SIG-M5 treated with dmso at 0.1 percent for 504 hours (cell line): ENCODE measurements at regions not wholly inside any gene's neighbourhood (a gene's known extent, or its start where the extent isn't known, plus 50 kb on each side); places are given as distances from the start of the nearest gene placed in this dataset.

Experiments used
- DNase-seq: peaks from one replicate; lab custom pipeline; 2025; ENCODE audit not compliant: unreplicated experiment; lab: John Stamatoyannopoulos, UW

GRCh38 chrX:40325161-40325560 is 227.4 kb upstream of the BCOR start:
- DNase-seq = no peak

- no peak for DNase-seq
Observed at GRCh38 chrX:40323977-40324376, 226.2 kb upstream of the BCOR start.

GRCh38 chrX:40320819-40321218 is 223.1 kb upstream of the BCOR start:
- no peak for DNase-seq

- DNase-seq = no peak
Observed at GRCh38 chrX:40318801-40319200, 221.0 kb upstream of the BCOR start.

GRCh38 chrX:40318076-40318475 is 220.3 kb upstream of the BCOR start:
- no peak for DNase-seq

GRCh38 chrX:40316502-40316901 is 218.7 kb upstream of the BCOR start:
- DNase-seq = no peak

- no peak for DNase-seq
Observed at GRCh38 chrX:40314070-40314469, 216.3 kb upstream of the BCOR start.

GRCh38 chrX:40313269-40313668 is 215.5 kb upstream of the BCOR start:
- DNase-seq = no peak

GRCh38 chrX:40310447-40310846 is 212.7 kb upstream of the BCOR start:
- no peak for DNase-seq

GRCh38 chrX:40310016-40310415 is 212.3 kb upstream of the BCOR start:
- DNase-seq = no peak

GRCh38 chrX:40307871-40308270 is 210.1 kb upstream of the BCOR start:
- DNase-seq = no peak

GRCh38 chrX:40304115-40304514 is 206.4 kb upstream of the BCOR start:
- DNase-seq = no peak

- peak; percentile 36 for DNase-seq
Observed at GRCh38 chrX:40303256-40304077, 205.7 kb upstream of the BCOR start.

- no peak for DNase-seq
Observed at GRCh38 chrX:40300286-40300890, 202.6 kb upstream of the BCOR start.

GRCh38 chrX:40299641-40300046 is 201.9 kb upstream of the BCOR start:
- no peak for DNase-seq

GRCh38 chrX:40298572-40299479 is 201.1 kb upstream of the BCOR start:
- DNase-seq = no peak

GRCh38 chrX:40298069-40298468 is 200.3 kb upstream of the BCOR start:
- DNase-seq = no peak

- no peak for DNase-seq
Observed at GRCh38 chrX:40291553-40291952, 193.8 kb upstream of the BCOR start.

GRCh38 chrX:40290517-40290916 is 192.8 kb upstream of the BCOR start:
- no peak for DNase-seq

GRCh38 chrX:40285876-40286275 is 188.1 kb upstream of the BCOR start:
- DNase-seq = no peak

- no peak for DNase-seq
Observed at GRCh38 chrX:40284852-40285251, 187.1 kb upstream of the BCOR start.

GRCh38 chrX:40283981-40284380 is 186.2 kb upstream of the BCOR start:
- DNase-seq = no peak
